ENCODE measurements at regions not wholly inside any gene's neighbourhood (a gene's known extent, or its start where the extent isn't known, plus 50 kb on each side); places are given as distances from the start of the nearest gene placed in this dataset.
"Not testable (repeated sequence)": the region's sequence is repeated elsewhere in the genome, so short reads cannot be mapped to it uniquely, and the experiment has no call there.

DNA sequence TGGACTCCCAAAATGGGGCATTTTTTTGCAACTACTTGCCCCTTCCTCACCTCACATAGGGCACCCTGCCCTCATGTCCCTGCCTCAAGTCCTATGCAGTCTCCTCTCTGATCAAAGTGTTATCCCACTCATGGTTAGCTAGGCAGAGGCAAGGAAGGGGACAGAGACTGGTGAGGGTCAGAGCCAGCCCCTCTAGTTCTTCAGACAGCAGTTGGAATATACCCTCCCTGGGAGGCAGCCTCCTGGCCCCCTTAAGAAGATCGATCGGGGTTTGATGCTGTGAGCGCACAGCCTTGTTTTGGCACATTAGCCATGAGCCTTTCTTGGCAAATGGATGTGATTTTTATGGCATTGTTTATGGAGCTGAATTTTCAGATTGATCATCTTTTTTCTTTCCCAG, 436.9 kb downstream of the BUD13 start:
- DNase-seq (ENCODE audit: low read depth in 2 of 2): no peak

DNA sequence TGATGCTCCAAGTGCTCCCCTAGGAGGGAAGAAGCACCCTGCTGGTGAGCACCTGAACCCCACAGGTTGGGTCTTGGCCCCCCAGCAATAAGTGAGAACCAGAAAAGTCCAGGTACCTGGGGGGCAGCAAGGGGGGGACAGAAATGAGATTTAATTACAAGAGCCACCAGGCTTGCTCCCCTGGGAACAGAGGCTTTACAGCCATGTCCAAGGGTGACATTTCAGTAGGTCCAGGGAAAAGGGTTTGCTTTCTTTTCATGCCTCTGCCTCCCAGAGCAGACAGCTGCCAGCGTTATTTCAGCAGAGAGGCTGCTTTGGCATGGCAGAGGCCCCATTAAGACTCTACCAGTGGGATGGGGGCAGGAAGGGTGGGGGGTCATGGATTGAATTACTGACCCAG, 437.7 kb downstream of the BUD13 start:
- DNase-seq (ENCODE audit: low read depth in 2 of 2): no peak

DNA sequence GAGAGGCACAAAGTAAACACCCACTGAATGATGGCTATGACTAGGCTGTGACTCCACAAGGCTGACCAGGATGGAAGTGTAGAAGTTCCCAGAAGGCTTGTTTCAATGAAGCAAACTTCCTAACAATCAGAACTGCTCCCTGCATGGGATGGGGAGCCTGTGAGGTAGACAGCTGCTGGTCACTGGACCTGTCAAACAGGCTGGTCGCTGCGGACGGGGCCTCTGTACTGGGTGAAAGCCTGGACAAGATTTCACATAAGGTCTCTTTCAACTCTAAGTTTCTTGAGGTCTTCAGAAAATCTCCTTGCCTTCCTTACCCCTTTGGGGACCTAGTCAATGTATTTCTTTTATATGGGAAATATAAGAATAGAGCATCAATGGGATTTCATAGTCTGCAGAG, 438.2 kb downstream of the BUD13 start:
- no peak for DNase-seq (ENCODE audit: low read depth in 2 of 2)

DNA sequence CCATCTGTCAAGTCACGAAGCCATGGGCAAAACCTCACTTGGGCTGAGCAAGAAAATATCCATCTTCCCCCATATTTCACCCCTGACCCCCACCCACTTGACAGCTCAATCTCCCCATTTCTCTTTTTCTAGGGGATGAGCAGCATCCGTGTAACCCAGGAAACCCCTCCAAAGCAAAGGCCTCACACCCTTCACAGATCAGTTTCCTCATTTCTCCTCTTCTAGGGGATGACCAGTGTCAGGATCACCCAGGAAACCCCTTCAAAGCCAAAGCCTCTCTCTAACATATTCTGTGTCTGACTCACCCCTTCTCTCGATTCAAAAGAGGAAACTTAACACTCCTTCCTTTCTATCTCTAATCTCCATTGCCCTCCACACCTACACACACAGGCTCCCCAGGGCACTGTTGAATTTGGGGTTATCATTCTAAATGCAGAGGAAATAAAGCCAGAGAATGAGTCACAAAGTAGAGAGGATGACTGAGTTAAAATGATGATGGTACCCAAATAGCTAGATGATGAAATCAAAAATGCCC, 439.7 kb downstream of the BUD13 start:
- no peak for DNase-seq (ENCODE audit: low read depth in 2 of 2)

DNA sequence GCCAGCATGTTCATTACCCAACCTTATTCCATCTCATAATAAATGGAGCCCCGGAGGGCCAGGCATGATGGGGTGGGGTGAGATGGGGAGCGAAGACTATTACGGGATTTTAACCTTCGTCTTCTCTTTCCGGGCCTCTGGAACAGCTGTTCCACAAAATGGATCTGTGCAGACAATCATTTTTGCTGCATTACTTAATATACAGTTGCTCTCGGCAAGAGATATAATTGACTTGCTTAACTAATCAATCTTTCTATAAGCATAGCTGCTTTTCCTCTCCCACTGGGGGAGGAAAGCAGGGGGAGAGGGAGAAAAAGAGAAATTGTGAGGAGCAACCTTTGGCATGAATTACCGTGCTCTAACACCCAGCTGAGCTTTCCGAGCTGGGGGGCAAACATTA, 440.4 kb downstream of the BUD13 start:
- no peak for DNase-seq (ENCODE audit: low read depth in 2 of 2)

DNA sequence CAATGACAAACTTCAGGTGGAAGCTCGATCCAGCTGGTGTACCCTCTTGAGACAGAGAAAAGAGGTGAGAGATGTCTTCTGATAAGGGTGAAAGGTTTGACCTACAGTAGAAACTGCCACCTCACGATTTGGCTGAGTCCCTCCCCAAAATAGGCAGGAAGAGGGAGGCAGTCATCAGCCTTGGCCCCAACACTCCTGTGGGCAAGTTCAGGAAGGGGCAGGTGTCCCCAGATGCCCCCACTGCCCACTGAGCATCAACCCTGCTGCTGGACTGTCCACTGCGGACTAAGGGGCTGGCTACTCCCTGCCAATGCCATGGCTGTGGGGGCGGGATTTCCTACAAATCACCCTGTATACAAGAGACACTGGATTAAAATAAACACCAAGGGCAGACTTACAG, 441.4 kb downstream of the BUD13 start:
- no peak for DNase-seq (ENCODE audit: low read depth in 2 of 2)

DNA sequence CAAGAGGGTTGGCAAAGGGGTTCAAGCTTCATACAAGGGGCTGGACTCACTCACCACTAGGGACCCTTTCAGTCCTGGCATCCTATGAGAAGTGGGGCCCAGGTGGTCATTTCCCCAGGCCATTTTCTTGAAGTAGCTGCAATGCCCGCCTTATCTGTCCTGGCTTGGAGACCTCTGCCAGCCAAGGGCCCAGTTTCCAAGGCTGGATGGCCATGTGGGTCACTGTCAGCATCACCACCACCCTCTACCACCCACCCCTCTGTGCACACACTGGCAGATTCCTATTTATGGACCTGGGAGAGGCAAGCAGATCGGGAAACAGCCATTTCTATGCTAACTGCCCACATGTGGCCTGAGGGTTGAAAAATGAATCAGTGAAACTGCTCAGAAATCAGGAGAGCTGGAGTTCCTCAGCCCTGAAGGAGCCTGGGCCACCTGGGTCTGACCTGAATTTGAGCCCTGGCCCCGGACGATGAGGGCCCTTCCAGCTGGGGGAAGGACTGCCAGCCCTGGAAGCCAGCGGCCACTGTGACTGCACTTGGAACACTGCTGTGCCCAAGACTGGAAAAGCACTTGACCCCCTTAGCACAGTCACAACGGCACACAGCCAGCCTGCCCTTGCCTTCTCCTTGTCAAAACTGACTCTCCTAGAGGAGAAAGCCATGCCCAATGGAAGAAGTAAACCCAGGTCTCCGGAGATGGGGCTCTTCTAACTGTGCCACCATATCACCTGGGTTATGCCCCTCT, 442.2 kb downstream of the BUD13 start:
- DNase-seq (ENCODE audit: low read depth in 2 of 2): no peak

DNA sequence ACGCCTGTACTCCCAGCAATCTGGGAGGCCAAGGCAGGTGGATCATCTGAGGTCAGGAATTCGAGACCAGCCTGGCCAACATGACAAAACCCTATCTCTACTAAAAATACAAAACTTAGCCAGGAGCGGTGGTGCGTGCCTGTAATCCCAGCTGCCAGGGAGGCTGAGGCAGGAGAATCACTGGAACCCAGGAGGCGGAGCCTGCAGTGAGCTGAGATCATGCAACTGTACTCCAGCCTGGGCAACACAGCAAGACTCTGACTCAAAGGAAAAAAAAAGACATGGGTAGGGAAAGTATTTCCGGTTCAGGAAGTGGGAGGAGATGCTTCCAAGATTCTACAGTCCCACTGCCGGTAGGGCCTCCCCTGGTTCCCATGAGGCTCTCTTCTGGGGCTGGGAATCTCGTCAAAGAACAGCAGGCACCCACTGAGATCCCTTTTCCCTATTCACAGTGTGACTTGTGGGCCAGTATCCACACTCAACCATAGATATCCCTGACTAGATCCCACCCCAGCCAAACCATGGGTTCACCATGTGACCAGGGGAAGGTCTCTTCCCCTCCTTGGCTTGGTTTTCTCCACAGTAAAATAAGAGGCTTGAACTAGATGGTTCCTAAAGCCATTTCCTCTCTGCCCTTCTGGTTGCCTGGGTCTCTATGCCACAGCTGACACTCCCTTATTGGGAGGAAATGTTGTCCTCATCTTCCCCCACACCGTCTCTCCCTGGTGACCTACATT, 443.3 kb downstream of the BUD13 start:
- no peak for DNase-seq (ENCODE audit: low read depth in 2 of 2)

DNA sequence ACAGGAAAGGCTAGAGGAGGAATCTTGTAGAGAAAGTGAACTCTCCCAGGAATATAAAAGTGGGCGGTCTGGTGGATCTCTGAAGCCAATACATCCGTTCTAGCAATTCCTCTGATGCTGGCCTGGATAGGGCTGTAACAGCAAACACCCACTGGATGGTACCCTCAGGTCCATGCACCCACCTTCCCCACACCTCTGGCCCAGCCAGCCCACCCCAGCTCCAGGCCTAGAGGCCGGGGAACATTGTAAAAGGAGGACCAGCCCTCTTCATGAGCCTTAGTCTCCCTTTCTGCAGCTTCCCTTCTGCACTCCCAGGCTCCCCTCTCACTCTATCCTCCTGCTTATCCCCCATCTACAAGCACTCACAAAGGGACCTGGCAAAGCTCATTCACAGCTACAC, 443.9 kb downstream of the BUD13 start:
- DNase-seq (ENCODE audit: low read depth in 2 of 2): no peak

DNA sequence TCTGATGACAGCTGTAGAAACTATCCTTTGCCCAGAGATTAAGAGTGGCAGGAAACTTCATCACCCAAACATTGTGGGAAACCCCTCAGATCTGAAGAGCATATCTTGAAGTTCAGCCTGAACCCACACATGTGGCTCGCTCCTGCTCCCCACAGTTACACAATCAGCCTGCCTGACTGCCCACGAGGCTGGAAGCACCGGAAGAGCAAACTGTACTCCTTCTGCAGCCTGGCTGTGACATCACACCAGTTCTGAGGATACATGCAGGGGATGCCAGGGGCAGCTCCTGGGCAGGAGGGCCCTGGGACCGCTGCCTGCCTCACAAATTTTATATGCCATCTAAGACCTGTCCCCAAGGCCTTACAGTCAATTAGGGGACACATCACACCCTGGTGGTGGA, 444.4 kb downstream of the BUD13 start:
- DNase-seq (ENCODE audit: low read depth in 2 of 2): no peak

DNA sequence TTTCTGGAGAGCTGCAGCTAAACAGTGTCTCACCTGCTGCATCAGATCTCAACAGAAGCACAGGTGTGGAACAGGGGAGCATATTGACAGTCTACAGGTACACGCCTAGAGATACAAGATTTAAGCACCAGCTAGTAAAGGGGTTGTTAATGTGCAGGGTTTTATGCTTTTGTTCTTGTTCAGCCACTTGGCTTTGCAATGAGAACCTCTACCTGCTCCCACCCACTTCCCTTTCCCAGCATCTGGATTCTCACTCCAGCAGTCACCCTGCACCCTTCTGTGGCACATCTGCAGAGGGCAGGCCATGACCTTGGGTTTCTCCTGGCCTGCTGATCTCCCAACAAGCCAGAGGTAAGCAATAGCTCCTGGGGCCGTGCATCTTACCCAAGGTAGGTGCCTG, 446.6 kb downstream of the BUD13 start:
- no peak for DNase-seq (ENCODE audit: low read depth in 2 of 2)

DNA sequence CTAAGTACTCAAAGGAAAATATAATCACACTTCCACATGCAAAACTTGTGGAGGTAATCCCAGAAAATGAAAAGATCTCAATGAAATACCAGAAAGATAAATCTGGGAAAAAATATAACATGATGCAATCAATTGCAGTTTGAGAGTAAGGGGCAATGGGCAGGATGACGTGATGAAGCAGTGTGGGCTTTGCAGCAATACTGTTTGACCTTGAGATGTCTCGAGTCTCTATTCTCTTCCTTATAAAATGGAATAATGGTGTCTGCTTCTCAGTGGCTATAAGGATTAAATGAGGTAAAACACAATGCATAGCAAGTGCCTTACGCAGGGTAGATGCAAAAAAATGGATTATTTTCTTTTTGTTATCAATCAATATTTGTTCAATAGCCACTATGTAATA, 447.5 kb downstream of the BUD13 start:
- DNase-seq (ENCODE audit: low read depth in 2 of 2): no peak

DNA sequence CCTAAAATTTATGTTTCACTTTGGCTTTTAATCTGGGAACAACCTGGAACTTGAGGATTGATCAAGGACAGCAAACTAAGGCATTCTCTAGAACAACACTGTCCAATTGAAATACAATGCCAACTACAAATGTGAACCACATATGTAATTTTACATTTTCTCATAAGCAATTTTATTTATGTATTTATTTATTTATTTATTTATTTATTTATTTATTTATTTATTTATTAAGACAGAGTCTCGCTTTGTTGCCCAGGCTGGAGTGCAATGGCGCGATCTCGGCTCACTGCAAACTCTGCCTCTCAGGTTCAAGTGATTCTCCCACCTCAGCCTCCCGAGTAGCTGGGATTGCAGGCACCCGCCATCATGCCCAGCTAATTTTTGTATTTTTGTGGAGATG, 448.7 kb downstream of the BUD13 start:
- not testable (repeated sequence) for DNase-seq (ENCODE audit: low read depth in 2 of 2)

DNA sequence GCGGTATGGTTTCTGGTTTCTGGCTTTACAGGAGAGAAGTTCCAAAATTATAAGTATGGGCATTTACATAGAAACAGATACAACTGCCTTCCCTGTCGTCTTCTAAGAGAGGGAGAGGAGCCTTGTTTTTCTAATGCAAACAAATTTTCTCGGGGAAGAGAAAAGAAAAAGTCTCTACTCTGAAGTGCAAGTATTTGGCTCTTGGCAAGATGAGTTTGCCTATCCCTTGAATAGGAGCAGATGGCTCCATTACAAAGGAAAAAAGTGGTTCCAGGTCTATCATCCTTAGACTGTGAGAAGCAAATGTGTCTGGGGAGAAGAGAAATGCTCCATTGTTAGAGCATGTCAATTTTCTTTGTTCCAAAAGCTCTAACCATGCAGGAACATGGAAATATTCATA, 455.6 kb downstream of the BUD13 start:
- DNase-seq (ENCODE audit: low read depth in 2 of 2): no peak

DNA sequence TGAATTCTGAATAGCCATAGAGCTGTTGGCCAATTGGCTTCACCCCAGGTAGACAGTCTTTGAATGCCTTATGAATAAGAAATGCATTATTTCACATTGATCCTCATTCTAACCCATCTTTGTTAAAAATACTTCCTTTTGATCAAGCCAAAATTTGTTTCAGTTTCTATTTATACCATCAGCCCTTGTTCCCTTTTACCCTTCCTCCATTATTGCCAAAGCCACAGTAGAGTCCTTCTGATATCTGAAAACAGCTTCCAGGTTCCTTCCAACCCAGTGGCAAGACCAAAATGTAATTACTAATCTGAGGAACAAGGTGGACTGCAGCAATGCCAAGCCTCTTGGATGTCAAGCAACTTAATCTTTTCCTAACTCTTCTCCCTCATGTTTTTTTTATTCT, 458.8 kb downstream of the BUD13 start:
- DNase-seq (ENCODE audit: low read depth in 2 of 2): no peak

DNA sequence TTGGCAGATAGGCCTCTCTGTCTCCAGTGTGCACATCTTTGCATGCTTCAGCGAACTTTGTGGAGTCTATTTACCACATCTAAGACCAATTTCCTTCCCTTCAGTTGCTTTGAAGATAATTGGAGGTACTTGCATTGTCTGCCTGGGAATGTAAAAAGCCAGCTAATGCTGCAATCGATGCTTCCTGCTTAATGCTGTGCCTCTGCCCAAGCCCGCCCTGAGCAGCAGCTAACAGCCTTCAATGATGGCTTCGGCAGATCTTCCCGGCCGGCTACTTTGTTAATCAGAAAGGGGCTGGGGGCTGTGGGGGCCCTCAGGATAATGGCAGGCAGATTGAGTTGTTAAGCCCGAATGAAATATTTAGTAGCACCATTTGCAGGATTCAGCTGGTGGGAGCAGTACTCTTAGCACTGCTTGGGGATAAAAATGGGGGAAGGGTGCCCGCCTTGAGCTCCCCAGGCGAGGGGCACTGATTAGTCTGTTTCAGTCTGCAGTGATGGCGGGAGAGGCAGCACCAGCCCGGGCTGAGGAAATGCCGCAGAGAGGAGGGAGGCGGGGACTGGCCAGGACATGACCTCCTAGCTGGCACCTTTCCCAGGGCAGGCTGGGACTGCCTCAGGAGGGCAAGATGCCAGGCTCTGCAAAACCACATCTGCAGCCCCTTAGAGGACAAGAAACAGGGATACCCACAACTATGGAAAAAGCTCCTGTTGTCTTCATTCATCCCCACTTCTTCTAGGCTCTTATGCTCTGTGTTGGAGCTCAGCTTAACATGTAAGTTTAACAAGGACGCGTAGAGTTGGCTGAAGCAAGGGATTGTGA, 460.0 kb downstream of the BUD13 start:
- no peak for DNase-seq (ENCODE audit: low read depth in 2 of 2)

DNA sequence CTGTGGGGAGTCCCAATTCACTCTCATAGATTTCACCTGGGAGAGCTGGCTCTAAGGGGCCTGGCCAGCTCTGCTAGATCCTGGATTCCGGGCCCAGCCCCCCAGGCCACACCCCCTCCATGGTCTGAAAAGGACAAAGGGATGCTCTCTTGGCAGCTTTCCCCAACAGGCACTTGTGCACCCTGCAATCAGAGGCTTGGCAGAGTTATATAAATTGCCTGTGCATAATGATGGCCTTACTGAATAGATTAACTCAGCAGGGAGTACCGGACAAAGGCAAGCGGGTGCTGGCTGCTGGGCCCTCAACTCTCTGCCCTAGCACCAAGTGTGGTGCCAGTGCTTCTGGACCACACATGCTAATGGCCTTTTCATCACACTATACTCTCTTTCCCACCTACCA, 461.6 kb downstream of the BUD13 start:
- DNase-seq (ENCODE audit: low read depth in 2 of 2): no peak

DNA sequence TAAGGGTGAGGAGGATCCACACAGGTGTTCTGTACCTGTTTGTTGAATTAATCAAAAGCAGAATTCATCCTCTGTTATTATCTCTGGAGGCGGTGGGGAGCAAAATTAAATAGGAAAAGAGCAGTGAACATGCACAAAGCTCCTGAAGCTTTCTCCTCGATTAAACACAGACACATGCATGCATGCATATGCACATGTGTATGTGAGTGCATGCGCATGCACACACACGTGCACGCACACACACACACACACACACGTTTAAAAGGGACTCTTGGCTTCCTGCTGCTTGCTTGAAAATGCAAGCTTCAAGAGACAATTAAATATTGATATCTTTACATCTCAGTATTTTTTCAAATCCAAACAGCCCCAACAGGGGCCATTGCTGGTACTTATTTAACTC, 462.1 kb downstream of the BUD13 start:
- DNase-seq (ENCODE audit: low read depth in 2 of 2): no peak

DNA sequence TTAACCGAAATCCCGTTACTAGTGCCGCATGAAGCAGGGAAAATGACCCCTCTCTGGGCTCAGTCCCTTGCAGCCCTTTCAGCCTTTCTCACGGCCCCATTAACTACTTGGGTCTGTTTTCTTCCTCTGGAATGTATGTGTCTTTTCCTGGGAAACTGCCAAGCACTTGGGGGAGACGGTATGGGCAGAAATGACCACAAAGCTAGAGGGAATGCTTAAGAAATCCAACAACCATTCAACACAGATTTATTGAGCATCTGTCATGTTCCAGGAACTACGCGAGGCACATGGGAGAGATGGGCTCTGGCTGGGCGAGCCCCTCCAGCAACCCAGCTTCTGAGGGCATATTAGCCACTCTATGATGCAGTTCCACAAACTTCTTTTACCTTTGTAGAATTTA, 462.6 kb downstream of the BUD13 start:
- DNase-seq (ENCODE audit: low read depth in 2 of 2): no peak

DNA sequence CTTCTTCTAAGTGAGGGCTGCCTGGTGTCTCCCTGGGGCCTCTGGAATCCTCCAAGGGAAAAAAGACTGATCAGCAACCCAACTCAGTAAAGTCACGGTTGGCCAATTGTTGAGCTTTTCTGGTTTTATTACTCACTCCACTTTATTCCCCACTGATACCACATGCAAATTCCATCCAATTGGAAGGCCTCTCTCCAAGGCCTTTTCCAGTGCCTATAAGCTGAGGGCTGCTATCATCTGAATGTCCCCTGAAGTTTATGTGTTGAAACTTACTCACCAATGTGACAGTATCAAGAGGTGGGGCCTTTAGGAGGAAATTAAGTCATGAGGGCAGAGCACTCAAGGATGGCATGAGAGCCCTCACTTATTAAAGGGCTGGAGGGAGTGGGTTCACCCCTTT, 463.3 kb downstream of the BUD13 start:
- DNase-seq (ENCODE audit: low read depth in 2 of 2): no peak

DNA sequence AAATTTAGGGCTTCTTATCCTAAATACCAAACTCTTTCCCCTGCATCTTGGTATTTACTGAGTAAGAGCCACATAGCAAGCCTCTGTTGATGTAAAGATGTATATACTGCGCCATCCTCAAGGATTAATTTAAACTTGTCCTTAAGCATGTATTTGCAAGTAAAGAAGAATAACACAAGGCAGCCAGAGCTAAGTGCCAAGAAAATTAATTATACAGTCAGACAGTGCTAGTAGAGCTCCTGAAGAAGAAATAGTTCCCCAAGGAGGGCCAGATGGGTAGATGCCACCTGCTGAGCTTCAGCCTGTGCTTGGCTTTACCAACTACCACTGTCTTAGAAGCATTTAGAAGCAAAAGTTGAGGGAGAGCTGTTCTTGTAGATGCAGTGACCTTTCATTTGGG, 470.0 kb downstream of the BUD13 start:
- DNase-seq (ENCODE audit: low read depth in 2 of 2): no peak

DNA sequence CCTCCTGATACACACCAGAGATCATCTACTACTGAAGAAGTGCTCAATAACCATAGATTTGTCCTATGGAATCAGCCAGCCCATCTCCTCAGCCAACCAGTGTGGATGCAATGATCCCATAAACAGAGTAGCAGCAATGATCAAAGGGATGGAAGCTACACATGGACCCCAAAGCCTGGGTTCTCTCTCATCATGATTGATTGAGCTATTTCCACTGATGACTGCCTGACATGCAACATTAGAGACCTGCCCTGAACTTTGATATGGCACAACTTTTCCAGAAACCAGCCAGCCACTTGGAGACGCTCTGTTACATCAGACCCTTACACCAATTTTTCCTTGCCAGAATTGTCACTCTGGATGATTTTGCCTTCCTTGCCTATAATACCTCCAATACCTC, 471.6 kb downstream of the BUD13 start:
- DNase-seq (ENCODE audit: low read depth in 2 of 2): no peak

DNA sequence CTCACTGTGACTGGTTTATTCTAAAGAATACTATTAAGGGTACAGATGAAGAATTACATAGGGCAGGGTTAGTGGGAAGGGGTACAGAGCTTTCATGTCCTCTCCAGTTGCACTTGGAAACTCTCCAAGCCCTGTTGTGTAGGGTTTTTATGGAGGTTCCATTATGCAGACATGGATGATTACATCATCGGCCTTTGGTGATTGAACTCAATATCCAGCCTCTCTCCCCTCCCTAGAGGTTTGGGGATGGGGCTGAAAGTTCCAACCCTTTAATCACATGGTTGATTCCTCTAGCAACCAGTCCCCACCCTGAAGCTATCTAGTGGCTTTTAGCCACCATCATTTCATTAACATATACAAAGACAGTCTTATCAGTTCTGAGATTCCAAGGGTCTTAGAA, 472.6 kb downstream of the BUD13 start:
- no peak for DNase-seq (ENCODE audit: low read depth in 2 of 2)
